ENCODE measurements at regions not wholly inside any gene's neighbourhood (a gene's known extent, or its start where the extent isn't known, plus 50 kb on each side); places are given as distances from the start of the nearest gene placed in this dataset.
"Not testable (repeated sequence)": the region's sequence is repeated elsewhere in the genome, so short reads cannot be mapped to it uniquely, and the experiment has no call there.

DNA sequence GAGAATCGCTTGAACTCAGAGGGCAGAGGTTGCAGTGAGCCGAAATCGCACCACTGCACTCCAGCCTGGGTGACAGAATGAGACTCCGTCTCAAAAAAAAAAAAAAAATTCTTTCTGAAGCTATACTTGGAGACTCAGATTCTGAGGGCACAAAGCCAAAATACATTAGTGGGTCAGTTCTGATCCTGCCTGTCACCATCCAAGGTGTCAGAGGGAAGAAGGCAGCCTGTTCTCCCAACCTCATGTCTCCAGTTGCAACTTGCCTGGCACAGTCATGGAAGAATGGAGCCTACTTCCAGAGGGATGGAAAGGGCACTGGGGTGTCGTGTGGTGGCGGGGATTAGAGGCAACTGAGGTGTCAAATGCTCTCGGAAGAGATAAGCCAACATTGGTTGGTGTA, 104.8 kb upstream of the GATA6 start:
- Mint-ChIP-seq H3K27ac (ENCODE audit: unreplicated experiment) (no peak overlapping the region), H3K9me3 (ENCODE audit: unreplicated experiment) (no peaks in the 10 kb centered on the region), H3K27me3 (ENCODE audit: unreplicated experiment) (no peaks in the 10 kb centered on the region), H3K4me3 (ENCODE audit: unreplicated experiment) (no peak overlapping the region), H3K4me1 (ENCODE audit: unreplicated experiment) (no peaks in the 10 kb centered on the region), H3K36me3 (ENCODE audit: low read depth, unreplicated experiment) (no peaks in the 10 kb centered on the region)
- no peak for DNase-seq (ENCODE audit: low spot score)
- TF ChIP-seq, protein P1, sequence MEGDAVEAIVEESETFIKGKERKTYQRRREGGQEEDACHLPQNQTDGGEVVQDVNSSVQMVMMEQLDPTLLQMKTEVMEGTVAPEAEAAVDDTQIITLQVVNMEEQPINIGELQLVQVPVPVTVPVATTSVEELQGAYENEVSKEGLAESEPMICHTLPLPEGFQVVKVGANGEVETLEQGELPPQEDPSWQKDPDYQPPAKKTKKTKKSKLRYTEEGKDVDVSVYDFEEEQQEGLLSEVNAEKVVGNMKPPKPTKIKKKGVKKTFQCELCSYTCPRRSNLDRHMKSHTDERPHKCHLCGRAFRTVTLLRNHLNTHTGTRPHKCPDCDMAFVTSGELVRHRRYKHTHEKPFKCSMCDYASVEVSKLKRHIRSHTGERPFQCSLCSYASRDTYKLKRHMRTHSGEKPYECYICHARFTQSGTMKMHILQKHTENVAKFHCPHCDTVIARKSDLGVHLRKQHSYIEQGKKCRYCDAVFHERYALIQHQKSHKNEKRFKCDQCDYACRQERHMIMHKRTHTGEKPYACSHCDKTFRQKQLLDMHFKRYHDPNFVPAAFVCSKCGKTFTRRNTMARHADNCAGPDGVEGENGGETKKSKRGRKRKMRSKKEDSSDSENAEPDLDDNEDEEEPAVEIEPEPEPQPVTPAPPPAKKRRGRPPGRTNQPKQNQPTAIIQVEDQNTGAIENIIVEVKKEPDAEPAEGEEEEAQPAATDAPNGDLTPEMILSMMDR (IDR thresholded peaks at IDR 0.05; ENCODE audit: unreplicated experiment) = no peak

DNA sequence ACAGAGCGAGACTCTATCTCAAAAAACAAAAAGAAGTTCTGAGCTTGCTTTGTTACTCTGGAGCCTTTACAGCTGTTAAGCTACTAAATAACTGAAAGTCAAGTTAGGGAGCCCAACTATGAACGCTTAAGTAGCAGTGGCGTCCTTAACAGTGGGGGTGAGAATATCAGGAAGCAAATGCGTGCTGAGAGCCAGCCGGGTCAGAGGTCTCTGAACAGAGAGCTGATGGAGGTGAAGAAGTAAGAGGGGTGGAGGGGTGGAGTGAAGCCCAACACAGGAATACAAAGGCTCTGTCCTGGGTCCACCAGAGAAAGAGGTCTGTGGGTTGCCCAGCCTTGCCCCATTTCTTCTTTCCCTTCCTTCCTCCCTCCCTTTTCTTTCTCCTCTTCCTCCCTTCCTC, 104.1 kb upstream of the GATA6 start:
- TF ChIP-seq, protein P1 (IDR thresholded peaks at IDR 0.05; ENCODE audit: unreplicated experiment) = no peak
- no peaks in the 10 kb centered on the region for H3K9me3 Mint-ChIP-seq (ENCODE audit: unreplicated experiment)
- H3K4me1 Mint-ChIP-seq (ENCODE audit: unreplicated experiment) = no peaks in the 10 kb centered on the region
- H3K27ac Mint-ChIP-seq (ENCODE audit: unreplicated experiment) = no peak overlapping the region
- no peaks in the 10 kb centered on the region for H3K27me3 Mint-ChIP-seq (ENCODE audit: unreplicated experiment)
- DNase-seq (ENCODE audit: low spot score) = no peak
- no peaks in the 10 kb centered on the region for H3K36me3 Mint-ChIP-seq (ENCODE audit: low read depth, unreplicated experiment)
- H3K4me3 Mint-ChIP-seq (ENCODE audit: unreplicated experiment) = no peak overlapping the region

DNA sequence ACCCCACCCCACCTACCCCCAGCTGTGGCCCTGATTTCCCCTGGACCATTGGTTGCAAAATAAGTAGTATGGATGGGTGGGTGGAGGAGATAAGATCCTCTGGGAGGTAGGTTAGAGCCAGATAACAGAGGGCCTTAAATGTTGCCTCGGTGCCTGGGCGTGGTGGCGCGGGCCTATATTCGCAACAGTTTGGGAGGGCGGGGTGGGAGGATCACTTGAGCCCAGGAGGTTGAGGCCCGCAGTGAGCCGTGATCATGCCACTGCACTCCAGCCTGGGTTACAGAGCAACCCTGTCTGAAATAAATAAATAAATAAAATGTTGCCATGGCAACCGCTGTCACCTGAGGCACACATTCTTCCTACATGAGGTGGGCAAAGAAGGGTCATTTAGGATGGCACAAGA, 103.3 kb upstream of the GATA6 start:
- Mint-ChIP-seq H3K27ac (ENCODE audit: unreplicated experiment) (no peak overlapping the region), H3K9me3 (ENCODE audit: unreplicated experiment) (no peaks in the 10 kb centered on the region), H3K27me3 (ENCODE audit: unreplicated experiment) (no peaks in the 10 kb centered on the region), H3K4me1 (ENCODE audit: unreplicated experiment) (no peaks in the 10 kb centered on the region), H3K36me3 (ENCODE audit: low read depth, unreplicated experiment) (no peaks in the 10 kb centered on the region), H3K4me3 (ENCODE audit: unreplicated experiment) (no peak overlapping the region)
- DNase-seq (ENCODE audit: low spot score) = no peak
- TF ChIP-seq, protein P1 (IDR thresholded peaks at IDR 0.05; ENCODE audit: unreplicated experiment) = no peak

DNA sequence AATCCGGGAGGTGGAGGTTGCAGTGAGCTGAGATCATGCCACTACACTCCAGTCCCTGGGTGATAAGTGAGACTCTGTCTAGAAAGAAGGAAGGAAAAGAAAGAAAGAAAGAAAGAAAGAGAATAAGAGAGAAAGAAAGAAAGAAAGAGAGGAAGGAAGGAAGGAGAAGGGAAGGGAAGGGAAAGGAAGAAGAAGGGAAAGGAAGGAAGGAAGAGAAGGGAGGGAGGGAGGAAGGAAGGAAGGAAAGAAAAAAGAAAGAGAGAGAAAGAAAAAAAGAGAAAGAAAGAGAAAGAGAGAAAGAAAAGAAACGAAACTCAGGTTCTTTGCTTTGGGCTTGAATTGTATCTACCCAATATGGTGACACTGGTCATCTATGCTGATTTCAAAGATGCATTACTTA, 102.3 kb upstream of the GATA6 start:
- DNase-seq (ENCODE audit: low spot score) = no peak
- Mint-ChIP-seq H3K27me3 (ENCODE audit: unreplicated experiment) (no peaks in the 10 kb centered on the region), H3K36me3 (ENCODE audit: low read depth, unreplicated experiment) (no peaks in the 10 kb centered on the region), H3K4me3 (ENCODE audit: unreplicated experiment) (no peak overlapping the region), H3K27ac (ENCODE audit: unreplicated experiment) (no peak overlapping the region), H3K4me1 (ENCODE audit: unreplicated experiment) (no peaks in the 10 kb centered on the region), H3K9me3 (ENCODE audit: unreplicated experiment) (no peaks in the 10 kb centered on the region)
- TF ChIP-seq, protein P1 (IDR thresholded peaks at IDR 0.05; ENCODE audit: unreplicated experiment) = no peak

DNA sequence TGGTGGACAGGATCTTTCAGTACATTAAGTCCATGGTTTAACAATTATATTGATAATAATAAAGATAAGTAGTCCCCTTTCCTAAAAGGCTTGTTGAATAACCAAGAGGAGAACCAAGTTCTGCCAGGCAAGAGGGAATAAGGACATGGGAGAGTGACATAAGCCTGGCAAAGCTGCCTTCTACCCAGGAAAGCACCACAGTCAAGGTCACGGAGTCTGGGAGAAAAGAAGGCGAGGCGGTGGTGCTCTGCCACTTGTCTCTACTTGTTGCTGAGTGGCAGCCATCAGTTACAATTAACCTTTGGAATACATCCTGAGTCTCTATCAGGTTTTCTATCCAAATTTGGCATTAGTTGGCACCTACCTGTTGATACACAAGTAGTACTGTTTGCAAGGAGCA, 101.7 kb upstream of the GATA6 start:
- no peaks in the 10 kb centered on the region for H3K36me3 Mint-ChIP-seq (ENCODE audit: low read depth, unreplicated experiment)
- no peak overlapping the region for H3K4me3 Mint-ChIP-seq (ENCODE audit: unreplicated experiment)
- H3K27ac Mint-ChIP-seq (ENCODE audit: unreplicated experiment) = no peak overlapping the region
- no peaks in the 10 kb centered on the region for H3K9me3 Mint-ChIP-seq (ENCODE audit: unreplicated experiment)
- H3K4me1 Mint-ChIP-seq (ENCODE audit: unreplicated experiment) = no peaks in the 10 kb centered on the region
- TF ChIP-seq, protein P1 (IDR thresholded peaks at IDR 0.05; ENCODE audit: unreplicated experiment) = no peak
- DNase-seq (ENCODE audit: low spot score) = no peak
- H3K27me3 Mint-ChIP-seq (ENCODE audit: unreplicated experiment) = no peaks in the 10 kb centered on the region

DNA sequence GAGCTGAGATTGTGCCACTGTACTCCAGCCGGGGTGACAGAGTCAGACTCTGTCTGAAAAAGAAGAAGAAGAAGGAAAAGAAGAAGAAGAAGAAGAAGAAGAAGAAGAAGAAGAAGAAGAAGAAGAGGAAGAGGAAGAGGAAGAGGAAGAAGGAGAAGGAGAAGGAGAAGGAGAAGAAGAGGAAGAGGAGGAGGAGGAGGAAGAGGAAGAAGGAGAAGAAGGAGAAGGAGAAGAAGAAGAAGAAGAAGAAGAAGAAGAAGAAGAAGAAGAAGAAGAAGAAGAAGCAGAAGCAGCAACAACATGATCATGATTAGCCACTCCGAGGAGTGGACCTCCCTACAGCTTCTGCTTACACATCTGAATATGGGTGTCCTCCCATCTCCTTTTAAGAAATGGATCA, 100.6 kb upstream of the GATA6 start:
- not testable (repeated sequence) for H3K4me3 Mint-ChIP-seq (ENCODE audit: unreplicated experiment); DNase-seq (ENCODE audit: low spot score); H3K9me3 Mint-ChIP-seq (ENCODE audit: unreplicated experiment); H3K4me1 Mint-ChIP-seq (ENCODE audit: unreplicated experiment); H3K27me3 Mint-ChIP-seq (ENCODE audit: unreplicated experiment); H3K36me3 Mint-ChIP-seq (ENCODE audit: low read depth, unreplicated experiment); H3K27ac Mint-ChIP-seq (ENCODE audit: unreplicated experiment)
